NCI-H748 (cell line): ENCODE measurements at regions not wholly inside any gene's neighbourhood (a gene's known extent, or its start where the extent isn't known, plus 50 kb on each side); places are given as distances from the start of the nearest gene placed in this dataset.
"Not testable (repeated sequence)": the region's sequence is repeated elsewhere in the genome, so short reads cannot be mapped to it uniquely, and the experiment has no call there.

Source experiments
- DNase-seq: peaks from one replicate; lab custom pipeline; 2025; ENCODE audit not compliant: unreplicated experiment; lab: John Stamatoyannopoulos, UW

DNA sequence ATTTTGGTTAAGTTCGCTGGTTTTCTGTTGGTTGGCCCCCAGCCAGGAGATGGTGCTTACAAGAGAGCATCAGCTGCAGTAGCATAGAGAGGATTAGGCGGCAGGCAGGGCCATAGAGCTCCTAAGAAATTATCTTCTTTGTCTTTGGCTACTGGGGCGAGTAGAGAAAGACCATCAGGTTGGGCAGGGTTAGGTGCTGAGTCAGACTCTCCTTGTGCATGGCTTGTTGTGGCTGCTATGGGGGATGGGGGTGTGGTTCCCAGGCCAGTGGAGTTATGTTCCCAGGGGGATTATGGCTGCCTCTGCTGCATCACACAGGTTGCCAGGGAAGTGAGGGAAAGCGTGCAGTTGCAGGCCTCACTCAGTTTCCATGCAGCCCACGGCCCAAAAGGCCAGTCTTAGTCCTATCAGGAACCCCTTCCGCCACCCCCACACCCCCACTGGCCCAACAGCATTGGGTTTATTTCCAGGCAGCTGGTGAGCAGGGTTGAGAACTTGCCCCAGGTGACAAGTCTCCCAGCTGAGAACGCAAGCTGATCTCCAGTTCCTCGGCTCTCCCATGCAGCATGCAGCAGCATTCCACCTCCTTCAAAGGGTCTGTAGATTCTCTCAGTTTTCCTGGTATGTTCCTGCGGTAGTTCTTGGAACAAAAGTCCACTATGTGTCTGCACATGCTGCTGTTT, 243.7 kb downstream of the UTRN start:
- DNase-seq, result no peak

DNA sequence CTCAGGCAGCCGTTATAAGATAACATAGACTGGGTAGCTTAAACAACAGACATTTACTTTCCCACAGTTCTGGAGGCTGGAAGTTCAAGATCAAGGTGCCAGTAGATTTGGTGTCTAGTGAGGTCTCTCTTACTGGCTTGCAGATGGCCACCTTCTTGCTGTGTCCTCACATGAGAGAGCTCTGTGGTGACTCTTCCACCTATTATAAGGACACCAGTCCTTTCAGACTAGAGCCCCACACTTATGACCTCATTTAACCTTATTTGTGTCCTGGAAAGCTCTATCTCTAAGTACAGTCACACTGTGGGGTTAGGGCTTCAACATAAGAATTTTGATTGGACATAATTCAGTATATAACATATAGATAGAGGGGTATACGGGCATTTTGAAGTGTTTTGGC, 245.0 kb downstream of the UTRN start:
- no peak for DNase-seq

GRCh38 chr6:144532238-144532637, 247.1 kb downstream of the UTRN start:
- not testable (repeated sequence) for DNase-seq

DNA sequence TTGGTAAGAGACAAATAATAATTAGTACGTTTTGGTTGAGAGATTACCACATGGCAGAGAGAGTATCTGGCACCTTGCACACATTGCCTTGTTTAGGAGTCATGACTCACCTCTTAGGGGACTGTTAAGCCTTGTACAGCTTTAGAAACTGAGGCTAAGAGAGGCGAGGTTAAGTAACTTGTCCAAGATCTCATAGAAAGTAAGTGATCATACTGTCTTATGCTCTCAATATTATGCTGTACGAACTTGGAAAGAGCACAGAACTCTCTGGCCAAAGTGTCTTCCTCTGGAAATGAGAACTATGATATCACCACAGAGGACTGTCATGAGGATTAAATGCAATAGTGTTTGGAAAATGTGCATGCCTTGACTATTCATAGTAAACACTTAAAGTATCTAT, 249.0 kb downstream of the UTRN start:
- DNase-seq, result no peak

DNA sequence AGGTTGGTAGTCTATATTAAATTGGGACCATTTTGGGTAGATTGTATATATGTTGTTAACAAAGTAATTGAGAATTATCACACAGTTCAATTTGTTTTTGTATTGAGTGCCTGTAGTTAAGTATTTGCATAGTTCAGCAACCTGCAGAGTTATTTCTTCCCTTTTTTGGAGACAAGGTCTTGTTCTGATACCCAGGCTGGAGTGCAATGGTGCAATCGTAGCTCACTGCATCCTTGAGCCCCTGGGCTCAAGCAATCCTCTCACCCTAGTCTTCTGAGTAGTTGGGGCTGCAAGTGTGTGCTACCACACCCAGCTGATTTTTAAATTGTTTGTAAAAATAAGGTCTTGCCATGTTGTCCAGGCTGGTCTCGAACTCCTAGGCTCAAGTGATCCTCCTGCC, 250.5 kb downstream of the UTRN start:
- no peak for DNase-seq

GRCh38 chr6:144536079-144536478, 250.9 kb downstream of the UTRN start:
- DNase-seq, result no peak

DNA sequence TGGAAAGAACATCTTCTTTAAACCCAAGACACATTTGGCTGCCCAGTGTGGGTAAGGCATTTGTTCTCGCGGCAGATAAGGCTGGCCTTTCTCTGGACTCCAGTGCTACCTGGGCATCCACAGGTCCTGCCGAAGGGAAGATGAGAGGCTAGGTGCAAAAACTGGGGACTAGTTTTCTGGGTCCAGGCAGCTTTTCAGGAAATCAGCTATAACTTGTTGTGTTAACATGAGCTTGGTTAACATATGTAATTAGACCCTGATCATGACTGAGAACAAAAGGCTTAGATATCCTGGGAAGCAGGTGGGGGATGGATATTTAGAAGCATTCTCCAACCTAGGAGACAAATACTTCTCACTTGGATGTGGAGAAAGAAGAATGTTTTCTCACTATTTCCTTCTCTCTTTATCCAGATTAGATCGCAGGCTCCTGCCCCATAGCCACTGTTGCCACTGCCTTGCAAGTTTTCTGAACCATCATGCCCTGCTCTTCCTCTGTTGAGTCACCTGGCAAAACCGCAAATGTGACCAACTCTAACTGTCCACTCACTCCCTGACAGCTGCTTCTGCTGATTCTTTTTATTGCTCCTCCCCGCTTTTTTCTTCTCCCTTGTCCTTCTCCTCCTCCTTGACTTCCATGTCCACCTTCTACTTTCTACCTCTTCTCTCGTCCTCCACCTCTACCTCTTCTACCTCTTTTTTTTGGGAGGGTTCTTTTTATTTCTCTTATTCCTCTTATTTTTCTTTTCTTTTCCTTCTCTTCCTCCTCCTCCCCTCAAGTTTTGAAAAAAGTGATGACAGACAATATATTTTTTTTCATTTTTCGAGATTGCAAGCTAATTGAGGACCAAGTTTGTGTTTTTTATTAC, 258.1 kb downstream of the UTRN start:
- DNase-seq, result no peak

- no peak for DNase-seq
These were observed 259.2 kb downstream of the UTRN start for GRCh38 chr6:144544266-144544830.

GRCh38 chr6:144546807-144547206, 261.7 kb downstream of the UTRN start:
- no peak for DNase-seq

DNA sequence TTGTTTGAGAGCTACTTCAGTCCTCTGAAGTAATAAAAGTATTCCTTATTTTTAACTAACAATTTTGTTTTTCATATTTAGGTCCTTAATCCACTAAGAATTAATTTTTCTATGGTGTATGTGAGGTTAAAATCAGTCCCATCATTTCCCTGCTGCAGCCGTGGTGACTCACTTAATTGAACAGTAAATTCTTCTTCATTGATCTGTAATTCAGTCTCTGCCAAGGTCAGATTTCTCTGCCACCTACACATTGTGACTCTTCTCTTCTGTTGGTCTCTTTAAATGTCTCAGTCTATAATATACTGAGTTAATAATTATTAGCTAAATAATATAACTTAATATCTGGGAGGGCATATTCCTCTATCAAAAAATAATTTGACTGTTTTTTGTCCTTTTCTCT, 262.3 kb downstream of the UTRN start:
- DNase-seq, result no peak

GRCh38 chr6:144548536-144548935, 263.4 kb downstream of the UTRN start:
- peak; percentile 8 for DNase-seq

- DNase-seq, result no peak
These were observed 265.0 kb downstream of the UTRN start for GRCh38 chr6:144549837-144550747.

DNA sequence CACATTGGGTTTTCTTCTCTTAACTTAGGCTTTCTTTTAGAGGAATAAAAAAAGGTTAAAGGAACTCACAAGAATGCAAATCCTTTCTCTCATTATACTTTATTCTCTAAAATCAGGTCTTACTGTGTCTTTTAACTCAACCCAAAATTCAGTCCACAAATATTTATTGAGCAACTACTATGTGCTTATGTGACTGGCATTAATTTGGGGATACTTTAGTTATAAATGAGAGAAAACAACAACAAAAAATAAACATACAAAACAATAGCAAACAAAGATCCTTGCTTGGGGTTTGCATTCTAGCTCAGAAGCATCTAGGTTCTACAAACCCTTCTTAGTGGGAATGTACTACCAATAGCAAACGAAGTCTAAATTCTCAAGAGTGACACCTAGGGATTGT, 266.2 kb downstream of the UTRN start:
- DNase-seq, result no peak

DNA sequence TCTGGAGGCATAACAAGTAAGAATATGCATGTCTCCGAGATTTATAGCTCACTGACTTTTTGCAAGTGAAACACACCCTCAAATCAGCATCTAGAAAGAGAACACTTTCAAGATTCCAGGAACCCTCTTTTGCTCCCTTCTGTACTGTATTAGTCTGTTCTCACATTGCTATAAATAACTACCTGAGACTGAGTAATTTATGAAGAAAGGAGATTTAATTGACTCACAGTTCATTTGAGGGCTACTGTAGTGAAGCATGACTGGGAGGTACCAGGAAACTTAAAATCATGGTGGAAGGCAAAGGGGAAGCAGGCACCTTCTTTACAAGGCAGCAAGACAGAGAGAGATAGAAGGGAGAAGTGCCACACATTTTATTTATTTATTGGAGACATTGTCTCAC, 269.9 kb downstream of the UTRN start:
- DNase-seq, result no peak

GRCh38 chr6:144559865-144560593, 274.9 kb downstream of the UTRN start:
- no peak for DNase-seq

GRCh38 chr6:144561455-144562043, 276.4 kb downstream of the UTRN start:
- DNase-seq, result no peak

DNA sequence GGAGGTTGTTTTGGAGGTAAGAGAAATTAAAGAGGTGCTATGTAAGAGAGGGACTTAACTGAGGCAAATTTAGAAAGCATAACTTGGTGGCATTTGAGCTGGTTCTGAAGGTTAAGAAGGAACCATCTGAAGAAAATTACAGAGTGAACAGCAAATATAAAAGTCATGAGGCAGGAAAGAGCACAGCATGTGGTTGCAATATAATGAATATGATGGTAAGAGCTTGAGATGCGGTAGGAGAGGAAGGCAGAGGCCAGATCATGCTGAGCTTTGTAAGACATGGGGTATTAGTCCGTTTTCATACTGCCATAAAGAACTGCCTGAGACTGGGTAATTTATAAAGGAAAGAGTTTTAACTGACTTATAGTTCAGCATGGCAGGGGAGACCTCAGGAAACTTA, 279.1 kb downstream of the UTRN start:
- DNase-seq, result no peak

DNA sequence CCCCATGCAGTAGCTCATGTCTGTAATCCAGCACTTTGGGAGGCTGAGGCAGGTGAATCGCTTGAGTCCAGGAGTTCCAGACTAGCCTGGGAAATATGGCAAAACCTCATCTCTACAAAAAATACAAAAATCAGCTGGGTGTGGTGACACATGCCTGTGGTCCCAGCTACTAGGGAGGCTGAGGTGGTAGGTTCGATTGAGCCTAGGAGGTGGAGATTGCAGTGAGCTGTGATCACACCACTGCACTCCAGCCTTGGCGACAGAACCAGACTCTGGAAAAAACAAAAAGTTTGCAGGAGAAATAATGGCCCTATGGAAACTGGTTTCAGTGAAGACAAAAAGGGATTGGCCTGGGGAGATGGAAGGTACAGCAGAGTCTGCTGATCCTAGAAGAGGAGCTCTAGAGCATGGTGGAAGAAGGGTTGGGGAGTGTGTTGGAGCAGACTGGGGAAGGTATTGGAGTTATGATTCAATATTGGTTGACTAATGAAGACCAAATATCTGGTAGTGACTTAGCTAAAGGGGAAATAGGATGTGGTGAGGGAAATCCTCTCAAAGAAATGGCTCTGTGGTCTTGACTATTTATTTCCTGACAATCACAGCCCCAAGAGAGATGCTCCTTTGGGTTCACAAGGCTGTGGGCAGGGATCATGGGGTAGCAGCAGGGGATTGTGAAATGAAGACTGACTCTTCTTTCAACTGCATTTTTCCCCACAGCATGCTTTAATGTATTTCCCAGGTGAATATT, 281.9 kb downstream of the UTRN start:
- DNase-seq, result no peak

GRCh38 chr6:144568241-144568640, 283.1 kb downstream of the UTRN start:
- DNase-seq, result no peak
